HG02938 (cell line): ENCODE measurements at regions not wholly inside any gene's neighbourhood (a gene's known extent, or its start where the extent isn't known, plus 50 kb on each side); places are given as distances from the start of the nearest gene placed in this dataset.

Source experiments
- ATAC-seq: cut with Tn5 transposase; IDR thresholded peaks from one replicate; pipeline ENCODE4 v1.9.1; 2021; ENCODE audit warnings: mild to moderate bottlenecking, moderate library complexity; ENCODE audit not compliant: unreplicated experiment

GRCh38 chr22:47807506-47807905, 1045.1 kb downstream of the TBC1D22A start:
- ATAC-seq, result no peak

DNA sequence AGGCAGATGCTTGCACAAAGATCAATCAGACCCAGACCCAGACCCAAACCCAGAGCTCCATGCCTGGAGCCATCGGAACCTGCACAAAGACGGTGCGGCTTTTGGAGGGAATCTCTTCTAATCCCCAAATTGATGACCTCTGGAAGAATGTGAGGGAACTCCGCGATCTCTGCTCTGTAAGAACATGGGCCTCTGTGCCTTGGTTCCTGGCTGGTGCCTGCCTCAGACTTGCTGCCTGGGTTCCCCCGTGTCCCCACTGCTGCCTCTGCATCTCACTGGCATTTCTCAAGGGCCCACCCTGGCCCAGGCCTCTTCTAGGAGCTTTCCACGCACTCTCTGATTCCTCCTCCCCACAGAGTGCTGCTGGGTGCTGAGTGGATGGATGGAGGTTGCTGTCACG, 1044.4 kb downstream of the TBC1D22A start:
- ATAC-seq, result no peak

- no peak for ATAC-seq
Observed at GRCh38 chr22:47805394-47805935, 1043.0 kb downstream of the TBC1D22A start.

DNA sequence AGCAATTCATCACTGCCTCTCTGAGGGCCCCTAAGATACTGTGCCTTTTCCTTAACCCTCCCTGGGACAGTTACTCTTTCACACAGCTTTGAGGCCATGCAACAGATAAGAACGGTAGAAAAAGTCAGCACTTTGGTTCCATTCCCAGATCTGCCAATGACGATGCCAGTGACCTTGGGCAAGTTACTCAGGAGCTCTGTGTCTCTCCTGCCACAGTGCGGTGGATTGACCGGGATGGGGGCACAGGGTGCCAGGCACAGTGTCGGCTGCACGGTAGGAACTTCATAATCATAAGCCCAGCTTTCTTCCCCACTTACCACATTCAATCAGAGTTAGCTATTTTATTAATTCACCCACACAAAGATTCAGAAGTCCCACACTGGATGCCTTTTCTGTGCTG, 1041.8 kb downstream of the TBC1D22A start:
- no peak for ATAC-seq

GRCh38 chr22:47802421-47802820, 1040.0 kb downstream of the TBC1D22A start:
- ATAC-seq, result no peak

DNA sequence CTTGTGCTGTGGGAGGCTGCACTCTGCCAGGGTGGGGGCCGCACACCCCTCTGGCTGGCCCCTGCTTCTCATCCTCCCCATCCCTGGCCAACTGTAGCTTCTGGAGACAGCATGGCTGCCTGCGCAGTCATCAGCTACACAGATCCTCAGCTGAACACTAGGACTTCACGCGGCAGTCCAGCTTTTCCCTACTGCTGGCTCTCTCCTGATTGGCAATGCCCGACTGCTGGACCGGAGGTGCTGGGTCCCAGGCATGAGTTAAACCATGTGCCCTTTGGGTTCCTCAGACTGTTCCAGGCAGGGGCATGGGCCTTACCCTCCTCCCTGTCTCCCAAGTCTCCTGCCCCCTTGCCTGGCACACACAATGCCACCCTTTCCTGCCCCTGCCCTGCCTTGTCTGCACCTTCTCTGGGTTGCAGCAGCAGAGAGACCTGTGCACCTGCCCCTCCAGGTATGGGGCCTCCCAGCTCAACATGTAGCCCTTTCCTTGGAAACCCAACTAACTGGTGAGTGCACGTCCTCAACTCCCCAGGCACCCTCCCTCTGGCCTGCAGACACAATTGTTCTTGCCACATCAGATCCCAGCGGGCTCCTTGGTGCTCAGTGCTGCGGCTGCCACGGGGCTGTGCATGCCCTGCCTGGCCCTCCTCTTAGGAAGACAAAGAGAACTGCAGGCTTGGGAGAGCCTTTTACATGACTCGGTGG, 1039.2 kb downstream of the TBC1D22A start:
- ATAC-seq, result no peak

DNA sequence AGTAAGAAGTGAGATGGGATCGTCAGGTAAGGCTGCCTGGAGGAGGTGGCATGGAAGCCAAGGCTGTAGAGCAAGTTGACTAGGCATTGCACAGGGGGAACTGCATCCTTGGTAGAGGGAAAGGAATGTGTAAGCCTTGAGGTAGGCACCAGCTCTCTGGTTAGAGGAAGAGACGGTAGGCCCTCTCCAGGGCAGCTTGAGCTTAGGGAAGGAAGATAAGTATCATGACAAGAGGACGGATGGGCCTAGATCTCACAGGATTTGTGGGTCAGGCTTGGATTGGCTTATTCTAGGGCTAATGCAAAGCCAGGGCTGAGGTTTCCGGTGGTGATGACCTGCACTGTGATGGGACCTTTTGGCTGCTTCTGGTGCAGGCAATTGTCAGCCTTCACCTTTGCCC, 1035.8 kb downstream of the TBC1D22A start:
- ATAC-seq, result no peak

GRCh38 chr22:47797342-47797945, 1035.0 kb downstream of the TBC1D22A start:
- no peak for ATAC-seq

GRCh38 chr22:47796128-47796908, 1033.9 kb downstream of the TBC1D22A start:
- ATAC-seq, result no peak

- ATAC-seq, result no peak
Observed at GRCh38 chr22:47795477-47796127, 1033.2 kb downstream of the TBC1D22A start.

DNA sequence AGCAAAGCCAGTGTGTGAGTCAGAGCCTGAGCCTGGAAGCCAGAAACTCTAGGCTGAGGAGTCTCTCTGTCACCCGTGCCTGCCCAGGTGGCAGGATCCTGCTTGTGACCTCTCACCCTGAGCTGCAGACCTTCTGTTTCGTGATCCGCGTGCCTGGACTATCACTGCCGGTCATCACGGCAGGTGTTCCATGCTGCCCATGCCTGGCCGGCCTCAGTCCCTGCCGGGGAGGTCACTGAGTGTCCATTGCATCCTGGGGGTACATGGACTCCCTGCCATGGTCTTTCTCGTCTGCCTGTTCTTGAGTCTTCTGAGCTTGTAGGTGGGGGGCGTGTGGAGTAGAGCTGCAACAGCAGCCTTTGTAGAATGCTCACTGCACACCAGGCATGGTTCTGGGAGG, 1032.4 kb downstream of the TBC1D22A start:
- ATAC-seq, result no peak

- no peak for ATAC-seq
Observed at GRCh38 chr22:47793304-47794101, 1031.1 kb downstream of the TBC1D22A start.

DNA sequence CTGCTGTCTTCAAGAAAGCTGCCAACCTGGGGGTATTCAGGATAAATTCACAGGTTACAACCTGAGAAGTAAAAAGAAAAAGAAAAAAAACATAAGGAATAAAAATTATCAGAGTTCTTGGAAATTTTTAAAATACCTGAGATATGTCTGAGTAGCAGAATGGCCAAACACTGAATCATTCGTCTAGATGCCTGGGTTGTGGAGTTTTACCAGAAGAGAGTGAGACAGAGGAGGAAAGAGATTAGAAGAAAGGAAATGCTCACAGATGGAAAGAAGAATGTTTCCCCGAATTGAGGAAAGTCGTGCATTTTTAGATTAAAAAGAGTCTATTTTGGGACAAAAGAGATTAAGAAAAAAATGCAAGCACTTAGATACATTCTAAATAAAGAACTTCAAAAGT, 1026.7 kb downstream of the TBC1D22A start:
- no peak for ATAC-seq

DNA sequence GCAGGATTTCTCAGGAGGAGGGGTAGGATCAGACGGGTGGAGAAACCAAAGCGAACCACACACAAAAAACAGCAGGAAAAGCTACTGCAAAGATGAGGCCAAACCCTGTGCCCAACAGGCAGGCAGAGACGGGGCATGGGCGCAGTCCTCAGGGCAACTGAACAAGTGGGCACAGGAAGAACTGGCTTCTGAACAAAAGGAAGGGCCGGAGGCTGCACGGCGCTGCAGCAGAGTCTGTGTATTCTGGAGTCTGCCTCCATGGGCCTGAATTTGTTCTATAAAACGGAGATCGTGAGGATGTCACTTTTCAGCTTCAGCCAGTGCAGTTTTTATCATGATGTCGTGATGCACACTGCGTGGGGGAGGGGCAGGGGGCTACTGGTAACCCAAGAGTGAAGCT, 1026.0 kb downstream of the TBC1D22A start:
- no peak for ATAC-seq

- no peak for ATAC-seq
Observed at GRCh38 chr22:47787501-47788227, 1025.2 kb downstream of the TBC1D22A start.

GRCh38 chr22:47786650-47787290, 1024.3 kb downstream of the TBC1D22A start:
- no peak for ATAC-seq

- no peak for ATAC-seq
Observed at GRCh38 chr22:47784991-47785390, 1022.5 kb downstream of the TBC1D22A start.

DNA sequence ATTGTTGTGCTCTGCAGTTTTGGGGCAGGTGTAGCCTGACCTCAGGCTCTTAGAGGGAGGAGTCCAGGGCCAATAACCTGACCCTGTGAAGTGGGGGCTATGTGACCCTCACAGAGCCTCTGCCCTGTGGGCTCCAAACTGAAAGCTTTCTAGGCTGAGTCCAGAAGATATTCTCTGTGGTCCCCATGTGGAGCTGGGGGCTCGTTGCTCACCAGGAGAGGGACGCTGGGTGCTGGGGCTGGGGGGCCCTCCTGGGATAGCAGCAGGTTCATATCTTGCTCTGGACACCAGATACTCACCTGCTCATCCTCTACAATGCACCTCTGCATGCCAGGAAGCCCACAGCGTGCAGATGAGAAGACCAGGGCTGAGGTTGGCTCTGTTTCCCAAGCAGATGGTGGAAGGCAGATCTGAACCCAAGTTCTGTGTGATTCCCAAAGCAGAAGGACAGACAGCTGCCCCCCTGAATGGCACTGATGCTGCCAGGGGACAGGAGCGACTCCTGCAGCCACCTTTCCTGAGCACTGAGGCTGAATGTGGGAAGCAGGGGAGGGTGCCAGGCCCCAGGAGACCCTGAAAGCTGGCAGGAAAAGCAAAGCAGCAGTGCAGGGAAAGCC, 1022.0 kb downstream of the TBC1D22A start:
- no peak for ATAC-seq
